ENCODE measurements at regions not wholly inside any gene's neighbourhood (a gene's known extent, or its start where the extent isn't known, plus 50 kb on each side); places are given as distances from the start of the nearest gene placed in this dataset.

DNA sequence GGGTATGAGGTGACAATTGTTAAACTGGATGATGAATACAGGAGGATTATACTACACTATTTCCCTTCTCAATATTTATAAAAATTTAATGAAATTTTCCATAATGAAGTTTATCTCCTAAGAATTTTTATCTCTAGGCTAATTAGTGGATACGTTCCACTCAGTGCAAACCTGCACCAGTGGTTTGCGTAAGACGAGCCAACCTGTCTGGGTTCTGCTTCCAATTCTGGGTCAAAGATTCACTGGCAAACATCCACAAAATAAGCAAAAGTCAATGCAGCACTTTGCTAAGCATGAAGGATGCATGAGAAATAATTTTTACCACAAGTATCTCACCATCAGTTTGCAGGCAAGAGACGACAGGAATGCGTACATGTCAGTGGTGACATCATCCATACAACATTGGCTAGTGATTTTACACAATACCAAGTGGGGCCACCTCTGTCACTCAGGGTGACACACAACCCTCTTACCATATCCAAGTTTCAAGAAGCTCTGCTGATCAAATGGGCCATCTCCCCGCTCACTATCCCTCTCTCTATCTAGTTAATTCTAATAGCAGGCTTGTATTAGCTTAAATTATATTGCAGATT is 51.7 kb downstream of the FAM50B start:
- no peak overlapping the region for H3K27ac Mint-ChIP-seq
- ChIA-PET POLR2A (no interaction called here), CTCF (interaction anchor here (2.3 kb wide), 1 partner anchor 32 kb away, joined by 11 read pairs; no protein-coding TSS in a partner anchor)
- DNase-seq (ENCODE audit: low spot score) (no peak), ATAC-seq (no peak)
- H3K27me3 Mint-ChIP-seq (ENCODE audit: low read depth): peaks cover 3% of the 10 kb centered on the region
- H3K36me3 Mint-ChIP-seq: no peaks in the 10 kb centered on the region
- TF ChIP-seq, protein P1, sequence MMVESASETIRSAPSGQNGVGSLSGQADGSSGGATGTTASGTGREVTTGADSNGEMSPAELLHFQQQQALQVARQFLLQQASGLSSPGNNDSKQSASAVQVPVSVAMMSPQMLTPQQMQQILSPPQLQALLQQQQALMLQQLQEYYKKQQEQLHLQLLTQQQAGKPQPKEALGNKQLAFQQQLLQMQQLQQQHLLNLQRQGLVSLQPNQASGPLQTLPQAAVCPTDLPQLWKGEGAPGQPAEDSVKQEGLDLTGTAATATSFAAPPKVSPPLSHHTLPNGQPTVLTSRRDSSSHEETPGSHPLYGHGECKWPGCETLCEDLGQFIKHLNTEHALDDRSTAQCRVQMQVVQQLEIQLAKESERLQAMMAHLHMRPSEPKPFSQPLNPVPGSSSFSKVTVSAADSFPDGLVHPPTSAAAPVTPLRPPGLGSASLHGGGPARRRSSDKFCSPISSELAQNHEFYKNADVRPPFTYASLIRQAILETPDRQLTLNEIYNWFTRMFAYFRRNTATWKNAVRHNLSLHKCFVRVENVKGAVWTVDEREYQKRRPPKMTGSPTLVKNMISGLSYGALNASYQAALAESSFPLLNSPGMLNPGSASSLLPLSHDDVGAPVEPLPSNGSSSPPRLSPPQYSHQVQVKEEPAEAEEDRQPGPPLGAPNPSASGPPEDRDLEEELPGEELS (CRISPR knock-in tag; IDR thresholded peaks at IDR 0.05): no peak
- TF ChIP-seq, protein P2, sequence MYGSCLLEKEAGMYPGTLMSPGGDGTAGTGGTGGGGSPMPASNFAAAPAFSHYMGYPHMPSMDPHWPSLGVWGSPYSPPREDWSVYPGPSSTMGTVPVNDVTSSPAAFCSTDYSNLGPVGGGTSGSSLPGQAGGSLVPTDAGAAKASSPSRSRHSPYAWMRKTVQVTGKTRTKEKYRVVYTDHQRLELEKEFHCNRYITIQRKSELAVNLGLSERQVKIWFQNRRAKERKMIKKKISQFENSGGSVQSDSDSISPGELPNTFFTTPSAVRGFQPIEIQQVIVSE (CRISPR knock-in tag; IDR thresholded peaks at IDR 0.05; ENCODE audit: borderline replicate concordance): no peak
- TF ChIP-seq IRF2 (CRISPR knock-in tag; IDR thresholded peaks at IDR 0.05; ENCODE audit: borderline replicate concordance, low read depth): no peak
- TF ChIP-seq KAT7 (CRISPR knock-in tag; IDR thresholded peaks at IDR 0.05; ENCODE audit: borderline replicate concordance): no peak
- TF ChIP-seq ZNF317 (CRISPR knock-in tag; IDR thresholded peaks at IDR 0.05; ENCODE audit: borderline replicate concordance, low read depth): no peak
- TF ChIP-seq ZNF396 (CRISPR knock-in tag; IDR thresholded peaks at IDR 0.05; ENCODE audit: borderline replicate concordance): no peak
- TF ChIP-seq NFATC4 (CRISPR knock-in tag; IDR thresholded peaks at IDR 0.05): no peak
- TF ChIP-seq ZNF423 (CRISPR knock-in tag; IDR thresholded peaks at IDR 0.05): no peak
- TF ChIP-seq, protein P3, sequence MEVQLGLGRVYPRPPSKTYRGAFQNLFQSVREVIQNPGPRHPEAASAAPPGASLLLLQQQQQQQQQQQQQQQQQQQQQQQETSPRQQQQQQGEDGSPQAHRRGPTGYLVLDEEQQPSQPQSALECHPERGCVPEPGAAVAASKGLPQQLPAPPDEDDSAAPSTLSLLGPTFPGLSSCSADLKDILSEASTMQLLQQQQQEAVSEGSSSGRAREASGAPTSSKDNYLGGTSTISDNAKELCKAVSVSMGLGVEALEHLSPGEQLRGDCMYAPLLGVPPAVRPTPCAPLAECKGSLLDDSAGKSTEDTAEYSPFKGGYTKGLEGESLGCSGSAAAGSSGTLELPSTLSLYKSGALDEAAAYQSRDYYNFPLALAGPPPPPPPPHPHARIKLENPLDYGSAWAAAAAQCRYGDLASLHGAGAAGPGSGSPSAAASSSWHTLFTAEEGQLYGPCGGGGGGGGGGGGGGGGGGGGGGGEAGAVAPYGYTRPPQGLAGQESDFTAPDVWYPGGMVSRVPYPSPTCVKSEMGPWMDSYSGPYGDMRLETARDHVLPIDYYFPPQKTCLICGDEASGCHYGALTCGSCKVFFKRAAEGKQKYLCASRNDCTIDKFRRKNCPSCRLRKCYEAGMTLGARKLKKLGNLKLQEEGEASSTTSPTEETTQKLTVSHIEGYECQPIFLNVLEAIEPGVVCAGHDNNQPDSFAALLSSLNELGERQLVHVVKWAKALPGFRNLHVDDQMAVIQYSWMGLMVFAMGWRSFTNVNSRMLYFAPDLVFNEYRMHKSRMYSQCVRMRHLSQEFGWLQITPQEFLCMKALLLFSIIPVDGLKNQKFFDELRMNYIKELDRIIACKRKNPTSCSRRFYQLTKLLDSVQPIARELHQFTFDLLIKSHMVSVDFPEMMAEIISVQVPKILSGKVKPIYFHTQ (CRISPR knock-in tag; IDR thresholded peaks at IDR 0.05): no peak
- TF ChIP-seq, protein P4, sequence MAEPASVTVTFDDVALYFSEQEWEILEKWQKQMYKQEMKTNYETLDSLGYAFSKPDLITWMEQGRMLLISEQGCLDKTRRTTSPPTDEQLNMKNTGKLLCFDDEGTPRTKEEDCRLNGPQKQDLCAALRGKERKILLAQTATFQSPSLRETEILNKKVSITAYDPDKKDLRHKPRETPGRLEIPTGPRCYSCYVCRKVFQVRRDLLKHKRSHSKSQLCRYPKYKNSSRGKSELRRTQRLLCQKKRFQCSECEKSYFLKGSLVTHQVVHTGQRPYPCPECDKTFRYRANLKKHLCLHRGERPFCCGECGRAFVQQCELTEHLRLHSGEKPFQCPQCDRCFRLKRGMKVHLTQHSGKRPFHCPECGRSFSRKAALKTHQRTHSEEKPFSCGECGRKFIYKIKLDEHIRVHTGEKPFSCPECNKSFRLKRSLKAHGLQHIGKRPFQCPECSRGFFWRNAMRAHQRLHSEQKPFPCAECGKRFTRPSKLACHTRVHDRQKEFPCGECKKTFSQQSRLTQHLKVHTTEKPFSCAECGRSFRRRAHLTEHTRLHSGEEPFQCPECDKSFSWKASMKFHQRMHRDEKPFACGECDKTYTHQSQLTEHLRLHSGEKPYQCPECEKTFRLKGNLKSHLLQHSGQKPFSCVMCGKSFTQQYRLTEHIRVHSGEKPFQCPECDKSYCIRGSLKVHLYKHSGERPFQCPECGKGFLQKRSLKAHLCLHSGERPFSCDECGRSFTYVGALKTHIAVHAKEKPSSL (CRISPR knock-in tag; conservative IDR thresholded peaks at IDR 0.05): no peak
- TF ChIP-seq, protein P5, sequence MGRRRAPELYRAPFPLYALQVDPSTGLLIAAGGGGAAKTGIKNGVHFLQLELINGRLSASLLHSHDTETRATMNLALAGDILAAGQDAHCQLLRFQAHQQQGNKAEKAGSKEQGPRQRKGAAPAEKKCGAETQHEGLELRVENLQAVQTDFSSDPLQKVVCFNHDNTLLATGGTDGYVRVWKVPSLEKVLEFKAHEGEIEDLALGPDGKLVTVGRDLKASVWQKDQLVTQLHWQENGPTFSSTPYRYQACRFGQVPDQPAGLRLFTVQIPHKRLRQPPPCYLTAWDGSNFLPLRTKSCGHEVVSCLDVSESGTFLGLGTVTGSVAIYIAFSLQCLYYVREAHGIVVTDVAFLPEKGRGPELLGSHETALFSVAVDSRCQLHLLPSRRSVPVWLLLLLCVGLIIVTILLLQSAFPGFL (CRISPR knock-in tag; IDR thresholded peaks at IDR 0.05; ENCODE audit: borderline replicate concordance): no peak
- no peak for TF ChIP-seq FOXP1 (CRISPR knock-in tag; IDR thresholded peaks at IDR 0.05; ENCODE audit: borderline replicate concordance)
- no peak for TF ChIP-seq FOXK1 (CRISPR knock-in tag; IDR thresholded peaks at IDR 0.05)
- no peak for TF ChIP-seq EMX1 (CRISPR knock-in tag; IDR thresholded peaks at IDR 0.05)
- no peak for TF ChIP-seq TP53 (CRISPR knock-in tag; IDR thresholded peaks at IDR 0.05)
- TF ChIP-seq SMAD3 (CRISPR knock-in tag; IDR thresholded peaks at IDR 0.05; ENCODE audit: borderline replicate concordance): no peak
- no peaks in the 10 kb centered on the region; the same call in 1 of the 2 replicates for H3K9me3 Mint-ChIP-seq
- peaks cover 35% of the 10 kb centered on the region for H3K4me1 Mint-ChIP-seq
- H3K4me3 Mint-ChIP-seq: no peak overlapping the region

Data from WTC11 (cell line).